Immature natural killer cell (primary cell): ENCODE measurements at regions not wholly inside any gene's neighbourhood (a gene's known extent, or its start where the extent isn't known, plus 50 kb on each side); places are given as distances from the start of the nearest gene placed in this dataset.

Experiments
- DNase-seq, 3 donors: peaks; one replicate each; pipeline ENCODE4 v3.0.0; 2022; ENCODE audit warnings: mixed read lengths in 1 of 3
- H3K27ac Mint-ChIP-seq, 6 donors: one replicate each; pipeline ENCODE4 v1.8.0; 2020; ENCODE audit warnings: mixed read lengths in 6 of 6, mild to moderate bottlenecking in 5 of 6, inconsistent platforms in 4 of 6, moderate library complexity in 3 of 6
- H3K27me3 Mint-ChIP-seq, 3 donors: one replicate each; pipeline ENCODE4 v1.8.0; 2020 to 2021; ENCODE audit warnings: low read depth in 3 of 3, mild to moderate bottlenecking in 3 of 3, mixed read lengths in 3 of 3, moderate library complexity in 3 of 3, inconsistent platforms in 1 of 3
- H3K36me3 Mint-ChIP-seq, 3 donors: one replicate each; pipeline ENCODE4 v1.8.0; 2020; ENCODE audit warnings: mixed read lengths in 3 of 3, inconsistent platforms in 2 of 3, mild to moderate bottlenecking in 2 of 3
- H3K4me1 Mint-ChIP-seq, 2 donors: one replicate each; pipeline ENCODE4 v1.8.0; 2020; ENCODE audit warnings: inconsistent platforms in 2 of 2, mild to moderate bottlenecking in 2 of 2, mixed read lengths in 2 of 2, moderate library complexity in 1 of 2
- H3K4me3 Mint-ChIP-seq, 5 donors: one replicate each; pipeline ENCODE4 v1.8.0; 2020; ENCODE audit warnings: mild to moderate bottlenecking in 5 of 5, mixed read lengths in 5 of 5, inconsistent platforms in 3 of 5, moderate library complexity in 3 of 5
- H3K9me3 Mint-ChIP-seq, 6 donors: one replicate each; pipeline ENCODE4 v1.8.0; 2020; ENCODE audit warnings: mild to moderate bottlenecking in 6 of 6, mixed read lengths in 6 of 6, inconsistent platforms in 4 of 6, moderate library complexity in 3 of 6

DNA sequence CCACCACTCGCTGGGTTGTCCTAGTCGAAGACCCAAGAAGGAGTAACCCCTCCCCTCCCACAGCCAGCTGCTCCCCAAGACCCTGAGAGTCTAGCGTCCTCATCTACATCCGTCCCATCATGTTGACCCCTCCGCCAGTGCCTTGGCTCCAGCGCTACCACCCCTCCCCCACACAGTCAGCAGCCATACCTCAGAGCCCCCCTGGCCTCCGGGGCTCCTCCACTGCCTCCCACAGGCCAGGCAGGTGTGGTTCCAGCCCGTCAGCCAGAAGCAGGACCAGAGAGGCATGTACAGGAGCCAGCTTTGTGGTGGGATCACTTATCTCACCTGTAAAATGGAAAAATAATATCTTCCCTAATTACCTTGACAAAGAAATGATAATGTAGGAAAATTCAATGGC is 51.5 kb upstream of the PHF21B start:
- no peak overlapping the region for H3K27ac Mint-ChIP-seq
- H3K27me3 Mint-ChIP-seq = peaks cover 1 to 3% (median 2%) of the 10 kb centered on the region in 3 donors
- no peak for DNase-seq
- no peak overlapping the region for H3K4me3 Mint-ChIP-seq
- no peaks in the 10 kb centered on the region for H3K36me3 Mint-ChIP-seq
- no peaks in the 10 kb centered on the region for H3K4me1 Mint-ChIP-seq
- no peaks in the 10 kb centered on the region for H3K9me3 Mint-ChIP-seq

DNA sequence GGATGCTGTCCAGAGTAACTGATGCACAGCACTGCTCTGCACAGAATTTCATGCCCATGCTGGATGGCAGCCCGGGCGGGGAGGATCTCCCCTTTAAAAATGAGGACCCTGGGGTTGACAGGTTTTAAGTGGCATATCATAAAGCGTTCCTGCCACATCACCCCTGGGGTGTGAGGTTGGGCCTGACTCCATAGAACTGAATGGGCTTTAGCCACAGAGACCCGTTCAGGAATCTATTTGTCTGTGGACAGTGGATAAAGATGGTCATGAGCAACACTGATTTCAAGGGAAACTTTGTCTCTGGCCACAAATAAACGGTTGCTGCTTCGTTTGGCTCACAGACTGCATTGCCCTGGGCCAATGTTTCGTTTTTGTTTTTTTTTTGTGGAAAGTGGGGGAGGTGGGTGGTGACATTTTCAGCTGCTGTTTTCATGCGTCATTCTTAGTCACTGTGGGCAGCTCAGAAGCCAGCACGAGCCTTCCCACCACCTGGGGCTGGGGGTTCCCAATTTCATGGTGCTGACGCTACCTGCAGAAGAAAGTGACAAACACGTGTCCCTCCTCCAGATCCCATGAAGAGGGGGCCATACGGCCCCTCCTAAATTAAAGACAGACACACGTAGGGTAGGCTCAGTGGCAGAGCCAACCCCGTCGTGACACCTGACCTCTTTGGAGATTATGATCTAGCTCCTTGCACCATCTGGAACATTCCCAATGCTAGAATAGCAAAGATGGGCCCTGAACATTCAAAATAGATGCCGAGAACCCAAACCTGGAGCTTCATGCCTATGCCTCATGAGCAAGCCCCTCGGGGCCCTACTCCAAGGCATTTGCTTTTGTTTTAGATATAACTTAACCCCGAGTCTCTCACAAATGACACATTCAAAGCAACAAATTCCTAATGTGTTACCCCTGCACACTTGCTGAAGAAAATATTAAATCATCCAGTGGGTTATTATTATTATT is 54.8 kb upstream of the PHF21B start:
- Mint-ChIP-seq H3K27me3 (peaks cover 0 to 4% (median 1%) of the 10 kb centered on the region in 3 donors), H3K9me3 (no peaks in the 10 kb centered on the region), H3K36me3 (no peaks in the 10 kb centered on the region), H3K4me3 (no peak overlapping the region), H3K27ac (no peak overlapping the region), H3K4me1 (no peaks in the 10 kb centered on the region)
- DNase-seq = no peak

DNA sequence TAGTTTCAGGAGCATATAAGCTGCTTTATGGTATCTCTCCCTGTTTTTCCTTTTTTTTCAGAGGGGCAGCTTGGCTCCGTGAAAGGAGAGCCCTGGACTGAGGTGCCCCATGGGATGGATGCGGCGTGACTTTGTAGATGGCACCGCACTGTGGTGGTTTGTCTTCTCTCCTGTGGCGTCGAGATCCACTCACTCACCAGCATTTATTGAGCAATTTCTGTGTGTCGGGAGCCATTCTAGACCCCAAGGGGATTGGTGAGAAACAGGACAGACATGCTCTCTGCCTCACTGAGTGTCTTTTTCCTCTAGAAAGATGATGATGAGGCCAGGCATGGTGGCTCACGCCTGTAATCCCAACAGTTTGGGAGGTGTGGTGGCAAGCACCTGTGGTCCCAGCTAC is 55.9 kb upstream of the PHF21B start:
- peaks cover 0 to 4% (median 1%) of the 10 kb centered on the region in 3 donors for H3K27me3 Mint-ChIP-seq
- H3K27ac Mint-ChIP-seq = no peak overlapping the region
- H3K4me3 Mint-ChIP-seq = no peak overlapping the region
- H3K36me3 Mint-ChIP-seq = no peaks in the 10 kb centered on the region
- H3K9me3 Mint-ChIP-seq = no peaks in the 10 kb centered on the region
- no peak for DNase-seq
- no peaks in the 10 kb centered on the region for H3K4me1 Mint-ChIP-seq

DNA sequence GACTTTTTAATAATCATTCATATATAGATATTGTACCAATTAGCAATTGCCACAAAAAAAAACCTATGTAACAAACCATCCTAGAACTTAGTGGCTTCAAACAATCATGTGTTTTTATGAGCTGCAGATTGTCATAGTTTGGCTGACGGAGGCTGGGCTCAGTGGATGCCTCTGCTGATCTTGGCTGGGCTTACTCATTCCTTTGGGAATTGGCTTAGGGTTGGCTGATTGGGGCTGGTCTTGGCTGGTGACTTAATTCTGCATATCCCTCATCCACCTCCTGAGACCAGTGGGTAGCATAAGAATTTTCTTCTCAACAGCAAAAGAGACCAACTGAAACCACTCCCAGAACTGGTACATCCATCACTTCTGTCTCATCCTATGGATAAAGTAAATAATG is 57.9 kb upstream of the PHF21B start:
- DNase-seq = no peak
- no peak overlapping the region for H3K27ac Mint-ChIP-seq
- peaks cover 0 to 2% (median 0%) of the 10 kb centered on the region in 6 donors for H3K9me3 Mint-ChIP-seq
- H3K36me3 Mint-ChIP-seq = no peaks in the 10 kb centered on the region
- no peak overlapping the region for H3K4me3 Mint-ChIP-seq
- H3K27me3 Mint-ChIP-seq = peaks cover 2 to 8% (median 6%) of the 10 kb centered on the region in 3 donors
- H3K4me1 Mint-ChIP-seq = no peaks in the 10 kb centered on the region

DNA sequence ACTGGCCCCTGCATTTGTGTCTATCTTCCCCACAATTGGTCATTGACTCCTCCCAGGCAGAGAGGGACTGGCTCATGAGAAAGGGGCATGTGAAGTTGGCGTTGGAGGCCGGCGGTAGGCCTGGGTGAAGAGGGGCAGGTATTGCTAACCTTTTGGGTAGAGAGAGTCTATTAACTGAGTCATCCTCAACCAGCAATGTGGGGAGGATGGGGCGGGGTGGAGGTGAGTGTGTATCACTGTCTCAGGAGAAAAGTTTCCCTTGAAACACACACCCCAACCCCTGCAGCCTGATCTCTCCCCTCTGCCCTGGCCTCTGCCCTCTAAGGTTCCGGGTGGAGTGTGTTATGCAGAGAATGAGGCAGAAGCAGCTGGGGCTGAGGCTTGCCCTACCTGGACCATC is 60.1 kb upstream of the PHF21B start:
- no peaks in the 10 kb centered on the region for H3K36me3 Mint-ChIP-seq
- peaks cover 2 to 9% (median 8%) of the 10 kb centered on the region in 3 donors for H3K27me3 Mint-ChIP-seq
- no peak overlapping the region for H3K27ac Mint-ChIP-seq

DNA sequence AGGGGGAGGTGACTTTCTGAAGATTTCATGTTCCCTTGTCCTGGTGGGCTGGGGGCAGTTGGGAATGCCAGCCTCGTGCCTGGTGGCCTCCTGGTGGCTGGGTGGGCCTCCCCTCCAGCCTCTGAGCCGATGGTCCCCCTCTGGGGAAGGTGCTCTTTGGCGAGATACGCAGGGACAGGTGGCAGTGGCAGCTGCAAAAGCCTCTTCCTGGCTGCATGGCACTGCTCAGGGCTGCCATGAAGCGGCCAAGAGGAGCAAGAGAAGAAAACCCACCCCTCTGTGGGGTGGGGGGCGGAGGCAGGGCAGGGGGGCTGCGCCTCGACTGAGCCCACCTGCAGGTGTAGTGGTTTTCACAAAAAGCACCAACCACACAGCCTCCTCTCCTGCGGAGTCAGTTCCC is 61.8 kb upstream of the PHF21B start:
- Mint-ChIP-seq H3K9me3 (peaks cover 0 to 2% (median 0%) of the 10 kb centered on the region in 6 donors), H3K27me3 (peaks cover 5 to 16% (median 8%) of the 10 kb centered on the region in 3 donors), H3K36me3 (no peaks in the 10 kb centered on the region), H3K4me3 (no peak overlapping the region), H3K27ac (no peak overlapping the region), H3K4me1 (no peaks in the 10 kb centered on the region)
- no peak for DNase-seq

More for the DNA sequence above, 60.1 kb upstream of the PHF21B start:
- H3K4me3 Mint-ChIP-seq = no peak overlapping the region
- DNase-seq = no peak
- H3K4me1 Mint-ChIP-seq = no peaks in the 10 kb centered on the region
- peaks cover 0 to 2% (median 0%) of the 10 kb centered on the region in 6 donors for H3K9me3 Mint-ChIP-seq

DNA sequence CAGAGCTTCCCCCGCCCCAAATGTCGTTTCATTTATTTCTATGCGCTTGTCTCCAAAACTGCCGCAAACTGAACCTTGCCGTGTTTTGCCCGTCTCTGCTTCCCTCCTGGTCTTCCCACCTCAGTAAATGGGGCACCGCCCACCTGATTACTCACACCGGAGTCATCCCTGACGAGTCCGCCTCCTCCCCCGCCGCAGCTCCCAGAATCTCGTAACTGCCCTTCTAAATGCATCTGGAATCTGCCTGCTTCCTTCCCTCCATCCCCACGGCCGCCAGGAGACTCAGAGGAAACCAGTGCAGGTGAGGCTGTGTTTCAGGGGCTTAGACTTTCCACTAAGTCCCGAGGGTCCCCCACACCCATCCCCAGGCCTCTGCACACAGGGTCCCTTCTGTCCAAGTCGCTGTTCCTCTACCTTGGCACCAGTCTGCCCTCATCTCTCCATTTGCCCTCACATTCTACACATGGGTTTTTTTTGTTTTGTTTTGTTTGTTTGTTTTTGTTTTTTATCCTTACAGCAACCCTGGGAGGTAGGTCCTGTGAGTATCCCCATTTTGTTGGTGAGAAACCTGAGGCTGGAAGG is 62.6 kb upstream of the PHF21B start:
- DNase-seq = no peak
- Mint-ChIP-seq H3K36me3 (no peaks in the 10 kb centered on the region), H3K4me3 (no peak overlapping the region), H3K27ac (no peak overlapping the region), H3K27me3 (peaks cover 5 to 19% (median 8%) of the 10 kb centered on the region in 3 donors), H3K4me1 (no peaks in the 10 kb centered on the region), H3K9me3 (peaks cover 0 to 2% (median 0%) of the 10 kb centered on the region in 6 donors)

DNA sequence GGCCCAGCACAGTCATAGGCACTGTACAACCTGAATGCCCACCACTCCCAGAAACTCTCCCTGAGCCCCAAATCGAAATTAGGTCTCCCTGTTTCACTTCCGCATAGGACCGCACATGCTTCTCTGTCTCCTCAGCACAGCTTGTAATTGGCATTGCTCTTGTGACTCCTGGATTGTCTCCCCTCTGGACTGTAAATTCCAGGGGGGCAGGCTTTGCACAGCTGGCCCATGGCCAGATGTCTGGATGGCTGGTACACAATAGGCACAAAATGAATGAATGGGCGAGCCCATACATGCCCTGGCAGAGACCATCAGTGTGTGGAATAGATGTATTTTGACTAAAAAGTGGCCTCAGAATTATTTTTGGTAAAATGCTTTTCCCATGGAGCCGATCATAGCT is 63.3 kb upstream of the PHF21B start:
- Mint-ChIP-seq H3K9me3 (peaks cover 0 to 2% (median 0%) of the 10 kb centered on the region in 6 donors), H3K36me3 (no peaks in the 10 kb centered on the region), H3K4me1 (no peaks in the 10 kb centered on the region), H3K27ac (no peak overlapping the region), H3K27me3 (peaks cover 7 to 19% (median 8%) of the 10 kb centered on the region in 3 donors), H3K4me3 (no peak overlapping the region)
- DNase-seq = no peak

DNA sequence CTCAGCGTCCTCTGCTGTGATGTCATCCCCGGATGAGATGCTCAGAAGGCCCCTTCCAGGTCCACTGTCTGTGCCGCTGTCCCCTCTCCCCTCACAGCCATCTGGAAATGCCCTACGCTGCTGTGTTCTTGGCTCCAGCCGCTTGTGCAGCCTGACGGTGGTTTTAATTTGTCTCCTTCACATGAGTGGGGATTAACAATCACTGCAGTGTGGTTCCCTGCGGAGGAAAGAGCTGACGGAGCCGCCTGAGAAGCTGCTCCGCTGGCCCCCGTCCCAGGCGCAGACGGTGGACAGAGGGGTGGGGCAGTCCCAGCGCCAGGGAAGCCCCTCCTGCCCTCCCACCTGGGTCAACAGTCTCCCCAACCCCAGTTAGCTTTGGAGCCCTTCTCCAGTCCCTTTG is 67.5 kb upstream of the PHF21B start:
- H3K4me3 Mint-ChIP-seq = no peak overlapping the region
- H3K4me1 Mint-ChIP-seq = no peaks in the 10 kb centered on the region
- peaks cover 8 to 27% (median 14%) of the 10 kb centered on the region in 3 donors for H3K27me3 Mint-ChIP-seq
- H3K9me3 Mint-ChIP-seq = peaks cover 0 to 5% (median under 1%) of the 10 kb centered on the region in 6 donors
- H3K27ac Mint-ChIP-seq = no peak overlapping the region
- H3K36me3 Mint-ChIP-seq = peaks cover 0 to 5% (median 4%) of the 10 kb centered on the region in 3 donors
- DNase-seq = no peak

DNA sequence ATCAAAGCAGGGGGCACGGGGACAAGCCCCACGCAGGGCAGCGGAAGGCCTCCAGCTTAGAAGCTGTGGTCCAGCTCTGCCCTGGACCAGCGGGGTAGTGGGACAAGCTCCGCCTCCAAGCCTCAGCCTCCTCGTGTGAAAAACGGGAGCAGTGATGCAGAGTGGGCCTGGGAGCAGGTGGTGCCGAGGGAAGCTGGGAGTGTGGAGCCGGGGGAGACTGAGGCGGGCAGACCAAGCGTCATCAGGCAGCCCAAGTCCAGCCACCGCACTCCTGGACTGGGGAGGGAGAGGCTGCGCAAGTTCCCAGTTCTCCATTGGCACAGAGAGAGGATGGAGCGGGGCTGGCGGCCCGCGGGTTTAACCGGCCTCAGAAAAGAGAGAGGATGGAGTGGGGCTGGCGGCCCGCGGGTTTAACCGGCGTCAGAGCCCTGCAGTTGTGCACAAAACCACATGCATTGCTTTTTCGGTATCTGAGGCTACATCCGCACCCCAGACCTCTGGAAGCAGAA is 68.1 kb upstream of the PHF21B start:
- no peak overlapping the region for H3K27ac Mint-ChIP-seq
- H3K4me3 Mint-ChIP-seq = no peak overlapping the region
- peaks cover 6 to 23% (median 14%) of the 10 kb centered on the region in 3 donors for H3K27me3 Mint-ChIP-seq
- DNase-seq = no peak
- peaks cover 0 to 5% (median under 1%) of the 10 kb centered on the region in 6 donors for H3K9me3 Mint-ChIP-seq
- H3K36me3 Mint-ChIP-seq = peaks cover 0 to 5% (median 4%) of the 10 kb centered on the region in 3 donors
- H3K4me1 Mint-ChIP-seq = no peaks in the 10 kb centered on the region

DNA sequence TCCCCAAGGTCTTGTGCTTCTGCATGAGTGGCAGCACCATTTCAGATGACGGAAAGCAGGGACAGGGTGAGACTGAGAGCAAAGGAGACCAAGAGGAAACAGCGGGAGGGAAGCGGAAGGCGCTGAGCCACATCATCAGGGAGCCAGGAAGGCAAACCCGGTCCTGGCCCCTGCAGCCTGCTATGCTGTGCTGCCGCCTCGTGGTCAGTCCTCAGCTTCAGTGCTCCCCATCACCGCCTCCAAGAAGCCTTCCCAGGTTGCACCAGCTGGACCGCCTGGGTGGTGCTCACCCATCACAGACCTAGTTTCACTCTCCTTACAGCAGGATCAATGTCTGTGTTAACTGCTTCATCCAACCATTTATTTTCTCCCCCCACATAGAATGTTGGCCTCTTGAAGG is 73.0 kb upstream of the PHF21B start:
- Mint-ChIP-seq H3K27ac (no peak overlapping the region), H3K9me3 (peaks cover 0 to 5% (median under 1%) of the 10 kb centered on the region in 6 donors), H3K27me3 (peaks cover 4 to 11% (median 10%) of the 10 kb centered on the region in 3 donors), H3K36me3 (peaks cover 0 to 5% (median 4%) of the 10 kb centered on the region in 3 donors), H3K4me3 (no peak overlapping the region), H3K4me1 (no peaks in the 10 kb centered on the region)
- DNase-seq = no peak

DNA sequence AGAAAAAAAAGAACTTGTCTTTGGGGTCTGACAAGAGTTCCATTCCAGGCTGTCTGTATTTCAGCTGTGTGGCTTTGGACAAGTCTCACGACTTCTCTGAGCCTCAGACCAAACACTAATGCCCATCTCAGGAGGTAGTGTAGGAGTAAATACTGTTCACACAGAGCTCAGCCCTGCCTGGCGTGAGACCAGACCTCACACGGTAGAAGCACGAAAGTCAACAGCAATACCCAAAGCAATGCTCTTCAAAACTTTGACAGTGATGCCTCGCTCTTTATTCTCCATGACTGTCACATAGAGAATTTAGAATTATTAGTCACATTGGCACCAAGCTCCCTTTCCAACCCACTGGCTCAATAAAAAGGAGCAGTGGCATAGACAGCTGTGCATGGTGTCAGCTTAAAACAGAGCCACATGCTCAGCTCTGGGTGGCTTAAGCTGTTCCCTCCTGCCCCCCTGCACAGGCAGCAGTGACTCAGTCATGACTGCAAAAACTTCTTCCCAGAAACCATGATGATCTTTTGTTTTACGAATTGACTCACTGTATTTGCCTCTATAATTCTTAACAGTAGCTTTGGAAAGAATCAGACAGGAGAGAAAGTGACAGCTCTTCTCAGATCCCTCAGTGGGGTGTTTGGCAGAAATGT is 74.0 kb upstream of the PHF21B start:
- peaks cover 4 to 11% (median 10%) of the 10 kb centered on the region in 3 donors for H3K27me3 Mint-ChIP-seq
- H3K4me3 Mint-ChIP-seq = no peak overlapping the region
- peaks cover 0 to 5% (median 4%) of the 10 kb centered on the region in 3 donors for H3K36me3 Mint-ChIP-seq
- H3K9me3 Mint-ChIP-seq = peaks cover 0 to 5% (median under 1%) of the 10 kb centered on the region in 6 donors
- H3K27ac Mint-ChIP-seq = no peak overlapping the region
- DNase-seq = no peak
- H3K4me1 Mint-ChIP-seq = no peaks in the 10 kb centered on the region

DNA sequence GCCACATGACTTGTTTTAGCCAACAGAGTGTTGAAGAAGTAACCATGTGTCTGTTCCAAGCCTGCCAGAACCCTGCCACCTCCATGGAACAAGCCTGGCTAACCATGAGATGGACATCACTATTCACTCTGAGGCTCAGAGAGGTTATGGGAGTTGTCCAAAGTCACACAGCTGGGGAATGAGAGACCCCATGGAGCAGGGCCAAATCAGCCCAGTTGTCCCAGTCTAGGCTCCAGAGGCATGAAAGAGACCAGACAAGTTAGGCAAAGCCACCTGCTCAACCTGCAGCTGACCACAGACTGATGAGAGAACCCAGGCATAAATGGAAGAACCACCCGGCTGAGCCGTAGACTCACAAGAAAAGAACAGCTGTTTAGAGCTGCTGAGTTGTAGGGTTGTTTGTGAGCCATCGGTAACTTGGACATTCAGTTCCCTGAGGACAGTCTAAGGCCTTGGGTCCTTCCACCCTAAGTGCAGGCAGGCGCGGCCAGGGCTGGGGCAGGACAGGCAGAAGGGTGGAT is 74.7 kb upstream of the PHF21B start:
- H3K27ac Mint-ChIP-seq = no peak overlapping the region
- H3K4me1 Mint-ChIP-seq = no peaks in the 10 kb centered on the region
- peaks cover 0 to 5% (median under 1%) of the 10 kb centered on the region in 6 donors for H3K9me3 Mint-ChIP-seq
- H3K4me3 Mint-ChIP-seq = no peak overlapping the region
- H3K36me3 Mint-ChIP-seq = peaks cover 0 to 5% (median 4%) of the 10 kb centered on the region in 3 donors
- H3K27me3 Mint-ChIP-seq = peaks cover 4 to 10% (median 10%) of the 10 kb centered on the region in 3 donors
- DNase-seq = no peak
